Thoracic aorta (tissue), 2 donors: ENCODE measurements at regions not wholly inside any gene's neighbourhood (a gene's known extent, or its start where the extent isn't known, plus 50 kb on each side); places are given as distances from the start of the nearest gene placed in this dataset.

Source experiments
- ATAC-seq: fragments of 150-250 bp; one replicate; pipeline ENCODE4 v1.8.0; 2017; ENCODE audit warnings: low read depth; ENCODE audit not compliant: insufficient number of reproducible peaks, low FRiP score
- DNase-seq: peaks from one replicate; pipeline ENCODE4 v3.0.0-alpha.2; 2020; ENCODE audit warnings: low spot score
- H3K27ac ChIP-seq, 2 donors: fragments of 200-600 bp; sonication (generic); 1 replicate in 1 of 2; 2 replicates in 1 of 2; pipeline ENCODE4 v1.5.1; 2016; ENCODE audit warnings: mild to moderate bottlenecking in 2 of 2, moderate library complexity in 2 of 2
- H3K27me3 ChIP-seq: fragments of 200-600 bp; sonication (generic); replicated peaks from 2 replicates; pipeline ENCODE4 v1.6.0; 2016; ENCODE audit warnings: mild to moderate bottlenecking; ENCODE audit not compliant: insufficient read depth
- H3K36me3 ChIP-seq: fragments of 200-600 bp; sonication (generic); one replicate; pipeline ENCODE4 v1.5.1; 2016
- H3K4me1 ChIP-seq, 2 donors: fragments of 200-600 bp; sonication (generic); 1 replicate in 1 of 2; 2 replicates in 1 of 2; pipeline versions ENCODE4 v1.5.1 to v1.6.0; 2016; ENCODE audit warnings: low read depth in 2 of 2, mild to moderate bottlenecking in 1 of 2; ENCODE audit not compliant: control insufficient read depth in 1 of 2
- H3K4me3 ChIP-seq: fragments of 200-600 bp; sonication (generic); 2 replicates; pipeline ENCODE4 v1.5.1; 2016; ENCODE audit warnings: mild to moderate bottlenecking
- H3K9me3 ChIP-seq: fragments of 200-600 bp; sonication (generic); 2 replicates; pipeline ENCODE4 v1.5.1; 2016
- CTCF ChIP-seq: fragments of 200-600 bp; sonication (generic); IDR thresholded peaks from one replicate; pipeline ENCODE4 v1.5.1; 2019; ENCODE audit warnings: antibody characterized with exemption

GRCh38 chr11:109609454-109610185, 187.6 kb downstream of the C11orf87 start:
- DNase-seq (no peak), ATAC-seq (no peak)
- H3K36me3 ChIP-seq = no peaks in the 10 kb centered on the region
- no peaks in the 10 kb centered on the region for H3K27me3 ChIP-seq
- TF ChIP-seq CTCF = no peak
- no peaks in the 10 kb centered on the region for H3K4me1 ChIP-seq
- no peak overlapping the region for H3K4me3 ChIP-seq
- H3K9me3 ChIP-seq = no peaks in the 10 kb centered on the region
- H3K27ac ChIP-seq = no peak overlapping the region

- DNase-seq (no peak), ATAC-seq (no peak)
- no peaks in the 10 kb centered on the region for H3K27me3 ChIP-seq
- no peak overlapping the region for H3K27ac ChIP-seq
- no peaks in the 10 kb centered on the region for H3K36me3 ChIP-seq
- no peaks in the 10 kb centered on the region for H3K4me1 ChIP-seq
- no peak overlapping the region for H3K4me3 ChIP-seq
- H3K9me3 ChIP-seq = no peaks in the 10 kb centered on the region
- TF ChIP-seq CTCF = no peak
Observed at GRCh38 chr11:109612496-109612895, 190.5 kb downstream of the C11orf87 start.

- Histone ChIP-seq H3K27ac (no peak overlapping the region), H3K9me3 (no peaks in the 10 kb centered on the region), H3K4me1 (no peaks in the 10 kb centered on the region), H3K36me3 (no peaks in the 10 kb centered on the region), H3K27me3 (no peaks in the 10 kb centered on the region), H3K4me3 (no peak overlapping the region)
- no peak for TF ChIP-seq CTCF
- no peak for ATAC-seq
- DNase-seq = no peak
Observed at GRCh38 chr11:109619498-109619897, 197.5 kb downstream of the C11orf87 start.

GRCh38 chr11:109629734-109630133, 207.7 kb downstream of the C11orf87 start:
- H3K36me3 ChIP-seq = no peaks in the 10 kb centered on the region
- H3K27ac ChIP-seq = no peak overlapping the region
- TF ChIP-seq CTCF = no peak
- H3K4me1 ChIP-seq = no peaks in the 10 kb centered on the region
- H3K9me3 ChIP-seq = no peaks in the 10 kb centered on the region
- no peak for DNase-seq
- no peak for ATAC-seq
- H3K4me3 ChIP-seq = no peak overlapping the region
- no peaks in the 10 kb centered on the region for H3K27me3 ChIP-seq

GRCh38 chr11:109641549-109641948, 219.6 kb downstream of the C11orf87 start:
- TF ChIP-seq CTCF = no peak
- H3K27ac ChIP-seq = no peak overlapping the region
- DNase-seq = no peak
- no peak for ATAC-seq
- H3K9me3 ChIP-seq = no peaks in the 10 kb centered on the region
- H3K4me3 ChIP-seq = no peak overlapping the region
- no peaks in the 10 kb centered on the region for H3K27me3 ChIP-seq
- no peaks in the 10 kb centered on the region for H3K4me1 ChIP-seq
- H3K36me3 ChIP-seq = no peaks in the 10 kb centered on the region
